ENCODE measurements at regions not wholly inside any gene's neighbourhood (a gene's known extent, or its start where the extent isn't known, plus 50 kb on each side); places are given as distances from the start of the nearest gene placed in this dataset.

DNA sequence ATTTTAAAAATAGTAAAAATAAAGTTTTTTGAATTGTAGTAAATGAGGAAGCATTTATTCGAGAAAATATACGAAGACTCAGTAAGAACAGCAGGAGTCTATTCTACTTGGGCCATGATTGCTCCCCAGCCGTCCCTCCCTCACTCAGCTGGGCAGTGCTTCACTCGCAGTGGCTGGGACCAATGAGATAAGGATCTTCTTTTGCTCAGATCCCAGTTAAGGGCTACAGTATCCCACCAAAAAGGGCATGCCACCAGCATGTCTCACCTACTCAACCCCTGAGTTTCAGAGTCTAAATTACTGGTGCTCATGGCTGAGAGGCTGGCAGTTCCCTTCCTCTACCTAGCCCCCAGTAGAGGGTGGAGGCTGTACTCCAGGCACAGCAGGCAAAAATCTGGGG, 455.7 kb upstream of the PFKP start:
- WGBS: 70% methylated on average over 4 of the region's 4 CpGs
- H3K36me3 ChIP-seq: no peaks in the 10 kb centered on the region

DNA sequence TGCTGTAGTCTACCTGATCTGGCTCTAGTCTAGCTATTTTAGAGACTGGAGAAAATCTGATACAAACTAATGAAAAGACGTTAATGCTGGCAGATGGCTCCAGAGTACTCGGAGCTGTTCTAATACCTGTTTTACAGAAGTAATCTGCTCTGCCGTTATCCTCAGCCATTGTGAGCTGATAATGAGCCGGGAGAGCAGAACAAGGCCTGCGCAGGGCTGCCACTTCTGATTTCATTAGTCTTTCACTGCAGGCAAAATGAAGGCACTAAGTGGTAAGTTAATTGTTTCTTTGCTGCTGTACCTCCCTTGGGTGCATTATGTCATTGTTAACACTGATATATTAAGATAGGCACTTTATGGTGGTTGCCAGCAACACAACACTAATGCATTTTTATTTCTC, 456.4 kb upstream of the PFKP start:
- H3K36me3 ChIP-seq: no peaks in the 10 kb centered on the region
- H3K9me3 ChIP-seq: peaks cover 5% of the 10 kb centered on the region
- H3K4me1 ChIP-seq: no peaks in the 10 kb centered on the region
- no peak for DNase-seq (ENCODE audit: low spot score in 2 of 2)
- H3K27me3 ChIP-seq: no peaks in the 10 kb centered on the region
- 76% methylated on average over 5 of the region's 5 CpGs for whole genome bisulfite sequencing
- no peak overlapping the region for H3K27ac ChIP-seq
- no peak overlapping the region for H3K4me3 ChIP-seq
- TF ChIP-seq, protein P1, sequence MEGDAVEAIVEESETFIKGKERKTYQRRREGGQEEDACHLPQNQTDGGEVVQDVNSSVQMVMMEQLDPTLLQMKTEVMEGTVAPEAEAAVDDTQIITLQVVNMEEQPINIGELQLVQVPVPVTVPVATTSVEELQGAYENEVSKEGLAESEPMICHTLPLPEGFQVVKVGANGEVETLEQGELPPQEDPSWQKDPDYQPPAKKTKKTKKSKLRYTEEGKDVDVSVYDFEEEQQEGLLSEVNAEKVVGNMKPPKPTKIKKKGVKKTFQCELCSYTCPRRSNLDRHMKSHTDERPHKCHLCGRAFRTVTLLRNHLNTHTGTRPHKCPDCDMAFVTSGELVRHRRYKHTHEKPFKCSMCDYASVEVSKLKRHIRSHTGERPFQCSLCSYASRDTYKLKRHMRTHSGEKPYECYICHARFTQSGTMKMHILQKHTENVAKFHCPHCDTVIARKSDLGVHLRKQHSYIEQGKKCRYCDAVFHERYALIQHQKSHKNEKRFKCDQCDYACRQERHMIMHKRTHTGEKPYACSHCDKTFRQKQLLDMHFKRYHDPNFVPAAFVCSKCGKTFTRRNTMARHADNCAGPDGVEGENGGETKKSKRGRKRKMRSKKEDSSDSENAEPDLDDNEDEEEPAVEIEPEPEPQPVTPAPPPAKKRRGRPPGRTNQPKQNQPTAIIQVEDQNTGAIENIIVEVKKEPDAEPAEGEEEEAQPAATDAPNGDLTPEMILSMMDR (IDR thresholded peaks at IDR 0.05): no peak
- TF ChIP-seq POLR2A (IDR thresholded peaks at IDR 0.05): no peak
- no peak for TF ChIP-seq POLR2AphosphoS5 (IDR thresholded peaks at IDR 0.05)

More for the DNA sequence above, 455.7 kb upstream of the PFKP start:
- no peak overlapping the region for H3K27ac ChIP-seq
- no peak for DNase-seq (ENCODE audit: low spot score in 2 of 2)
- peaks cover 5% of the 10 kb centered on the region for H3K9me3 ChIP-seq
- H3K4me3 ChIP-seq: no peak overlapping the region
- H3K27me3 ChIP-seq: no peaks in the 10 kb centered on the region
- no peak for TF ChIP-seq EP300 (IDR thresholded peaks at IDR 0.05)
- no peak for TF ChIP-seq POLR2AphosphoS5 (IDR thresholded peaks at IDR 0.05)
- no peak for TF ChIP-seq POLR2A (IDR thresholded peaks at IDR 0.05)
- H3K4me1 ChIP-seq: no peaks in the 10 kb centered on the region

GRCh38 chr10:2604891-2605290, 462.5 kb upstream of the PFKP start:
- Histone ChIP-seq H3K27me3 (no peaks in the 10 kb centered on the region), H3K36me3 (no peaks in the 10 kb centered on the region), H3K27ac (no peak overlapping the region), H3K4me3 (no peak overlapping the region), H3K9me3 (peaks cover 1% of the 10 kb centered on the region), H3K4me1 (no peaks in the 10 kb centered on the region)
- TF ChIP-seq EP300 (IDR thresholded peaks at IDR 0.05): no peak
- TF ChIP-seq POLR2A (IDR thresholded peaks at IDR 0.05): no peak
- TF ChIP-seq, protein P1 (IDR thresholded peaks at IDR 0.05): no peak
- TF ChIP-seq POLR2AphosphoS5 (IDR thresholded peaks at IDR 0.05): no peak
- no peak for DNase-seq (ENCODE audit: low spot score in 2 of 2)
- WGBS: 87% methylated on average over 3 of the region's 3 CpGs

GRCh38 chr10:2599571-2599970, 467.8 kb upstream of the PFKP start:
- Histone ChIP-seq H3K9me3 (peaks cover 6% of the 10 kb centered on the region), H3K36me3 (no peaks in the 10 kb centered on the region), H3K27me3 (no peaks in the 10 kb centered on the region), H3K27ac (no peak overlapping the region), H3K4me1 (no peaks in the 10 kb centered on the region), H3K4me3 (no peak overlapping the region)
- WGBS: 91% methylated on average over 4 of the region's 9 CpGs
- DNase-seq (ENCODE audit: low spot score in 2 of 2): no peak
- TF ChIP-seq POLR2A (IDR thresholded peaks at IDR 0.05) (no peak), EP300 (IDR thresholded peaks at IDR 0.05) (no peak), POLR2AphosphoS5 (IDR thresholded peaks at IDR 0.05) (no peak)
- TF ChIP-seq, protein P1 (IDR thresholded peaks at IDR 0.05): no peak

DNA sequence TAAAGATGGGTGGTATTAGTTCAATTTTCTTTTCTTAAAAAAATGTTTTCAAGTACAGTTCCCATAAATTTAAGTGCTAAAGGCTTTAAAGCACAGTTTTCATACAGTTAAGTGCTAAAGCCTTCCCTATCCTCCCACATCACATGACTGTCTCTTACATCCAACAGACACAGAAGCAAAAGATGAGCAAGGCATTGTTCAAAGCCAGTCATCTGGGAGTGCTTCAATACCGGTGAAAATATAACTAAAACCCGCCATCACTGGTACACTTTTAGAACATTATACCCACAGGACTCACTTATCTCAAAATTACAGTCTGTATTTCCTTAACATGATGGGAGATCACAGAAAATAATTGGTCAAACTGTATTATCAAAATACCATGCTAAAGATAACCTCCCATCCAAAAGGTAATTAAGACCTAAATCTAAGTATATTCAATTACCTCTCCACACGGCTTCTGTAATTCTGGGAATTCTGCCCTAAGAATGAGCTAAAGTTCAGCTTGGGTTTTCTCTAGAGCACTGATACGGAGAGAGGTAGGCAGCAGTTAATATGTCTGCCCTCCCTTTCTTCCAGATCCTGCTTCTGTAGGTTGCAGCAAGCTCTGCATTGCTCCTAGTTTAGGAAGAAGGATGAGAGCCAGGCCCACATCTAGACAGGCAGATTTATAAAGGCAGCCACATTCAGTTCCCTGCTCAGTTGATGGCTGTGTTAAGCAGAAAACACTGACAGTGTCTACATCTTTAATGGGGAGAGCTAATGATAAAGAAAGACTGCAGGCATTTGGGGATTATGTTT, 474.8 kb upstream of the PFKP start:
- 84% methylated on average over 4 of the region's 4 CpGs for WGBS
- Histone ChIP-seq H3K4me1 (no peaks in the 10 kb centered on the region), H3K9me3 (no peaks in the 10 kb centered on the region), H3K27ac (no peak overlapping the region), H3K36me3 (no peaks in the 10 kb centered on the region), H3K4me3 (no peak overlapping the region), H3K27me3 (no peaks in the 10 kb centered on the region)
- TF ChIP-seq EP300 (IDR thresholded peaks at IDR 0.05): no peak
- TF ChIP-seq, protein P1 (IDR thresholded peaks at IDR 0.05): no peak
- no peak for DNase-seq (ENCODE audit: low spot score in 2 of 2)

Data from suprapubic skin (tissue), 4 donors.